ENCODE measurements at regions not wholly inside any gene's neighbourhood (a gene's known extent, or its start where the extent isn't known, plus 50 kb on each side); places are given as distances from the start of the nearest gene placed in this dataset.

- FAIRE-seq, result no peak
- Histone ChIP-seq H3K9me3 (no peaks in the 10 kb centered on the region), H3K36me3 (no peaks in the 10 kb centered on the region), H3K27me3 (no peaks in the 10 kb centered on the region), H3K27ac (no peak overlapping the region), H3K4me1 (no peaks in the 10 kb centered on the region), H3K4me3 (no peak overlapping the region)
- DNase-seq, result no peak
- TF ChIP-seq, protein P1, sequence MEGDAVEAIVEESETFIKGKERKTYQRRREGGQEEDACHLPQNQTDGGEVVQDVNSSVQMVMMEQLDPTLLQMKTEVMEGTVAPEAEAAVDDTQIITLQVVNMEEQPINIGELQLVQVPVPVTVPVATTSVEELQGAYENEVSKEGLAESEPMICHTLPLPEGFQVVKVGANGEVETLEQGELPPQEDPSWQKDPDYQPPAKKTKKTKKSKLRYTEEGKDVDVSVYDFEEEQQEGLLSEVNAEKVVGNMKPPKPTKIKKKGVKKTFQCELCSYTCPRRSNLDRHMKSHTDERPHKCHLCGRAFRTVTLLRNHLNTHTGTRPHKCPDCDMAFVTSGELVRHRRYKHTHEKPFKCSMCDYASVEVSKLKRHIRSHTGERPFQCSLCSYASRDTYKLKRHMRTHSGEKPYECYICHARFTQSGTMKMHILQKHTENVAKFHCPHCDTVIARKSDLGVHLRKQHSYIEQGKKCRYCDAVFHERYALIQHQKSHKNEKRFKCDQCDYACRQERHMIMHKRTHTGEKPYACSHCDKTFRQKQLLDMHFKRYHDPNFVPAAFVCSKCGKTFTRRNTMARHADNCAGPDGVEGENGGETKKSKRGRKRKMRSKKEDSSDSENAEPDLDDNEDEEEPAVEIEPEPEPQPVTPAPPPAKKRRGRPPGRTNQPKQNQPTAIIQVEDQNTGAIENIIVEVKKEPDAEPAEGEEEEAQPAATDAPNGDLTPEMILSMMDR (IDR thresholded peaks at IDR 0.05), result no peak
- ATAC-seq, result no peak
- intact Hi-C loops (cut with DNase I), result no loop called here
Observed at GRCh38 chr14:85041618-85042017, 488.3 kb upstream of the FLRT2 start.

- H3K4me3 ChIP-seq, result no peak overlapping the region
- no peak for DNase-seq
- H3K36me3 ChIP-seq, result no peaks in the 10 kb centered on the region
- no peak overlapping the region for H3K27ac ChIP-seq
- no peaks in the 10 kb centered on the region for H3K4me1 ChIP-seq
- 91 to 95% methylated on average over 1 of the region's 1 CpG for WGBS, 2 donors
- intact Hi-C loops (cut with DNase I), result no loop called here
- TF ChIP-seq, protein P1 (IDR thresholded peaks at IDR 0.05), result no peak
- ATAC-seq, result no peak
- H3K9me3 ChIP-seq, result no peaks in the 10 kb centered on the region
- FAIRE-seq, result no peak
- no peaks in the 10 kb centered on the region for H3K27me3 ChIP-seq
Observed at GRCh38 chr14:85042301-85042700, 487.6 kb upstream of the FLRT2 start.

DNA sequence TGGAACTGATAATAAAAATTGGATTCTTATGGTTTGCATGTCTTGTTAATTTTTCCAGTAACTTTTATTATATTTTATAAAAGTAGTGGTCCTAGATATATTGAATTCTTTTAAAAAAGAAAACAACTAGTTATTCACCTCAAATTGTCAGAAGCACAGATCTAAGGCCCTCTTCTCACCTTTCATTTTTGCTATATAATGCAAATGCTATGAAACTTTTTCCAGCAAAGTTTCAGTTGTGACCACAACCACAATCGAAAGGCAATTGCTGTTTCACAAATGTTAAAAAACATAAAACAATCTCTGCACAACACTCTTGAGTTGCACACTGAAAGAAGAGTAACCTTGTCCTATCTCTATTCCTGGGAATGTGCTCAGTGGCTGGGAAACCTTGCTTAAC, 479.8 kb upstream of the FLRT2 start:
- FAIRE-seq (no peak), DNase-seq (no peak), ATAC-seq (no peak)
- Histone ChIP-seq H3K27me3 (no peaks in the 10 kb centered on the region), H3K4me3 (no peak overlapping the region), H3K36me3 (no peaks in the 10 kb centered on the region), H3K9me3 (no peaks in the 10 kb centered on the region), H3K27ac (no peak overlapping the region), H3K4me1 (no peaks in the 10 kb centered on the region)
- TF ChIP-seq, protein P1 (IDR thresholded peaks at IDR 0.05), result no peak
- intact Hi-C loops (cut with DNase I), result no loop called here
- 61 to 77% methylated on average over 1 of the region's 1 CpG for WGBS, 2 donors

DNA sequence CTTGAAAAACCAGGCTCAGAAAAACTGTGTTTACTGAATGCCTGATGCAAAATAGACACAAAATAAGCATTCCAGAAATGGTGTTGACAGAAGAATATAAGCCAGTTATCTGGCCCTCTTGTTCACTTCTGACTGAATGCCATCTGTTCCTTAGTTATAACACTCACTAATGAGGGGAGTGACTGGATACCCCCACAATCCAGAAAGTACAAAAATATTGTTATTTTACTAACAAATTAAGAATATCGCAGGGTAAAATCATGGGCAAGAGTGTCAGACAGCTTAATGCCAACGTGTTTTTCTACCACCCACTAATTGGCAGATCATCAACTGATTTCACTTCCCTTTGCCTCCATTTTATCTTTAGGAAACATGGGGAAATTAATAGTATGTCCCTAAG, 477.3 kb upstream of the FLRT2 start:
- FAIRE-seq, result no peak
- no peaks in the 10 kb centered on the region for H3K9me3 ChIP-seq
- no peak overlapping the region for H3K27ac ChIP-seq
- H3K4me1 ChIP-seq, result no peaks in the 10 kb centered on the region
- no peak overlapping the region for H3K4me3 ChIP-seq
- DNase-seq, result no peak
- ATAC-seq, result no peak
- TF ChIP-seq, protein P1 (IDR thresholded peaks at IDR 0.05), result no peak
- no peaks in the 10 kb centered on the region for H3K36me3 ChIP-seq
- no peaks in the 10 kb centered on the region for H3K27me3 ChIP-seq
- intact Hi-C loops (cut with DNase I), result no loop called here
- 85 to 92% methylated on average over 2 of the region's 2 CpGs for WGBS, 2 donors

- no peaks in the 10 kb centered on the region for H3K36me3 ChIP-seq
- no peak overlapping the region for H3K27ac ChIP-seq
- TF ChIP-seq, protein P1 (IDR thresholded peaks at IDR 0.05), result no peak
- no peaks in the 10 kb centered on the region for H3K27me3 ChIP-seq
- no peak for ATAC-seq
- no peak overlapping the region for H3K4me3 ChIP-seq
- intact Hi-C loops (cut with DNase I), result no loop called here
- no peaks in the 10 kb centered on the region for H3K4me1 ChIP-seq
- H3K9me3 ChIP-seq, result no peaks in the 10 kb centered on the region
- no peak for FAIRE-seq
- no peak for DNase-seq
Observed at GRCh38 chr14:85054178-85054577, 475.8 kb upstream of the FLRT2 start.
